Activated CD4-positive, alpha-beta T cell treated with anti-CD3 and anti-CD28 coated beads for 24 hours (primary cell): ENCODE measurements at regions not wholly inside any gene's neighbourhood (a gene's known extent, or its start where the extent isn't known, plus 50 kb on each side); places are given as distances from the start of the nearest gene placed in this dataset.
"Not testable (repeated sequence)": the region's sequence is repeated elsewhere in the genome, so short reads cannot be mapped to it uniquely, and the experiment has no call there.

Source experiments
- DNase-seq, 2 donors: peaks; one replicate each; pipeline ENCODE4 v3.0.0-alpha.2; 2020; ENCODE audit warnings: low read depth in 2 of 2

GRCh38 chr2:17257189-17257909 is 260.9 kb downstream of the RAD51AP2 start:
- no peak for DNase-seq

GRCh38 chr2:17255071-17255470 is 263.2 kb downstream of the RAD51AP2 start:
- DNase-seq = no peak

GRCh38 chr2:17254421-17254820 is 263.8 kb downstream of the RAD51AP2 start:
- no peak for DNase-seq

GRCh38 chr2:17252258-17252657 is 266.0 kb downstream of the RAD51AP2 start:
- DNase-seq = no peak

GRCh38 chr2:17251171-17251570 is 267.1 kb downstream of the RAD51AP2 start:
- DNase-seq = no peak

- DNase-seq = no peak
Measured at GRCh38 chr2:17249249-17249648, 269.0 kb downstream of the RAD51AP2 start.

GRCh38 chr2:17245906-17246305 is 272.3 kb downstream of the RAD51AP2 start:
- DNase-seq = no peak

GRCh38 chr2:17242813-17243485 is 275.3 kb downstream of the RAD51AP2 start:
- DNase-seq = no peak

GRCh38 chr2:17239550-17239949 is 278.7 kb downstream of the RAD51AP2 start:
- no peak for DNase-seq

- DNase-seq = no peak
Measured at GRCh38 chr2:17235167-17235566, 283.1 kb downstream of the RAD51AP2 start.

- no peak for DNase-seq
Measured at GRCh38 chr2:17232776-17233556, 285.3 kb downstream of the RAD51AP2 start.

- no peak for DNase-seq
Measured at GRCh38 chr2:17231394-17231965, 286.8 kb downstream of the RAD51AP2 start.

- DNase-seq = no peak
Measured at GRCh38 chr2:17229414-17229813, 288.8 kb downstream of the RAD51AP2 start.

- no peak for DNase-seq
Measured at GRCh38 chr2:17228461-17228860, 289.8 kb downstream of the RAD51AP2 start.

- DNase-seq = no peak
Measured at GRCh38 chr2:17227856-17228255, 290.4 kb downstream of the RAD51AP2 start.

- DNase-seq = no peak
Measured at GRCh38 chr2:17226941-17227490, 291.2 kb downstream of the RAD51AP2 start.

- no peak for DNase-seq
Measured at GRCh38 chr2:17223211-17223610, 295.0 kb downstream of the RAD51AP2 start.

- no peak for DNase-seq
Measured at GRCh38 chr2:17208511-17208910, 309.7 kb downstream of the RAD51AP2 start.

GRCh38 chr2:17206771-17207170 is 311.5 kb downstream of the RAD51AP2 start:
- no peak for DNase-seq

- DNase-seq = not testable (repeated sequence)
Measured at GRCh38 chr2:17204214-17204613, 314.0 kb downstream of the RAD51AP2 start.

GRCh38 chr2:17202628-17203027 is 315.6 kb downstream of the RAD51AP2 start:
- DNase-seq = not testable (repeated sequence)

- no peak for DNase-seq
Measured at GRCh38 chr2:17199741-17200140, 318.5 kb downstream of the RAD51AP2 start.
